Breast epithelium (tissue), 3 donors: ENCODE measurements at regions not wholly inside any gene's neighbourhood (a gene's known extent, or its start where the extent isn't known, plus 50 kb on each side); places are given as distances from the start of the nearest gene placed in this dataset.

Experiments used
- POLR2A ChIP-seq: fragments of 450-650 bp; IDR thresholded peaks from one replicate; pipeline ENCODE4 v1.6.1; 2016; ENCODE audit warnings: antibody characterized with exemption, mild to moderate bottlenecking, moderate library complexity
- POLR2AphosphoS5 ChIP-seq, 3 donors: sonication (generic); formaldehyde crosslinking; IDR thresholded peaks; one replicate each; pipeline ENCODE4 v1.6.1; 2017; ENCODE audit warnings: antibody characterized with exemption in 3 of 3
- TF ChIP-seq, protein P1 (sequence below), 3 donors: fragments of 450-650 bp; IDR thresholded peaks; one replicate each; pipeline ENCODE4 v1.5.1; 2016 to 2017; ENCODE audit warnings: antibody characterized with exemption in 3 of 3, mild to moderate bottlenecking in 3 of 3, moderate library complexity in 3 of 3

DNA sequence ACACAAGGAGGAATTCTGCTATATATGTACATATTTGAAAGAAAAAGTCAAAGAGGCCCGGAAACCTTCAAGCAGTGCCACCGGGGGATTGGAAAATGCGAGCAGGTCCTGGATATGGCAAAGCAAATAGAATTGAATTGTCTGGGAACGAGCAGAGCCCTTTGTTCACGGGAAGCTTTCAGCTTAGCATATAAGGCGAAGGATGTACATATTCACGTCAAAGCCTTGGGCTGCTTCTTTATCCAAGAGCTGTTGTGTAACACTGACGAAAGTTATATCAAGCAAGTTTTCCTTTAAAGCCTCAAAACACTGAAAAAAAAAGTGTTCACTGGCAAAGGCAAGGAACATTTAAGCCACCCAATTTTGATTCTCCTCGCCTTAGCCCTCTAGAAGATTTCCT, 171.0 kb downstream of the GPX5 start:
- TF ChIP-seq, protein P1, sequence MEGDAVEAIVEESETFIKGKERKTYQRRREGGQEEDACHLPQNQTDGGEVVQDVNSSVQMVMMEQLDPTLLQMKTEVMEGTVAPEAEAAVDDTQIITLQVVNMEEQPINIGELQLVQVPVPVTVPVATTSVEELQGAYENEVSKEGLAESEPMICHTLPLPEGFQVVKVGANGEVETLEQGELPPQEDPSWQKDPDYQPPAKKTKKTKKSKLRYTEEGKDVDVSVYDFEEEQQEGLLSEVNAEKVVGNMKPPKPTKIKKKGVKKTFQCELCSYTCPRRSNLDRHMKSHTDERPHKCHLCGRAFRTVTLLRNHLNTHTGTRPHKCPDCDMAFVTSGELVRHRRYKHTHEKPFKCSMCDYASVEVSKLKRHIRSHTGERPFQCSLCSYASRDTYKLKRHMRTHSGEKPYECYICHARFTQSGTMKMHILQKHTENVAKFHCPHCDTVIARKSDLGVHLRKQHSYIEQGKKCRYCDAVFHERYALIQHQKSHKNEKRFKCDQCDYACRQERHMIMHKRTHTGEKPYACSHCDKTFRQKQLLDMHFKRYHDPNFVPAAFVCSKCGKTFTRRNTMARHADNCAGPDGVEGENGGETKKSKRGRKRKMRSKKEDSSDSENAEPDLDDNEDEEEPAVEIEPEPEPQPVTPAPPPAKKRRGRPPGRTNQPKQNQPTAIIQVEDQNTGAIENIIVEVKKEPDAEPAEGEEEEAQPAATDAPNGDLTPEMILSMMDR (IDR thresholded peaks at IDR 0.05), result no peak
- TF ChIP-seq POLR2AphosphoS5 (IDR thresholded peaks at IDR 0.05), result no peak
- no peak for TF ChIP-seq POLR2A
